Cardiac fibroblast (primary cell): ENCODE measurements at regions not wholly inside any gene's neighbourhood (a gene's known extent, or its start where the extent isn't known, plus 50 kb on each side); places are given as distances from the start of the nearest gene placed in this dataset.
A peak's percentile ranks its signal among the peaks of the same experiment; 100 is the strongest.

Experiments
- DNase-seq, 2 donors: peaks; one replicate each; pipeline versions ENCODE4 v3.0.0 to v3.0.0-alpha.2; 2010; ENCODE audit warnings: low read depth in 2 of 2
- H3K4me3 ChIP-seq, 2 donors: replicated peaks in 1 of 2; 1 replicate in 1 of 2; 2 replicates in 1 of 2; pipeline ENCODE4 v1.5.1; 2011; ENCODE audit warnings: low read depth in 2 of 2, low read length in 2 of 2, mild to moderate bottlenecking in 2 of 2, moderate library complexity in 1 of 2
- TF ChIP-seq, protein P1 (sequence below): IDR thresholded peaks from one replicate; pipeline ENCODE4 v1.5.1; 2011; ENCODE audit warnings: low read depth, mild to moderate bottlenecking, low read length, inconsistent platforms

DNA sequence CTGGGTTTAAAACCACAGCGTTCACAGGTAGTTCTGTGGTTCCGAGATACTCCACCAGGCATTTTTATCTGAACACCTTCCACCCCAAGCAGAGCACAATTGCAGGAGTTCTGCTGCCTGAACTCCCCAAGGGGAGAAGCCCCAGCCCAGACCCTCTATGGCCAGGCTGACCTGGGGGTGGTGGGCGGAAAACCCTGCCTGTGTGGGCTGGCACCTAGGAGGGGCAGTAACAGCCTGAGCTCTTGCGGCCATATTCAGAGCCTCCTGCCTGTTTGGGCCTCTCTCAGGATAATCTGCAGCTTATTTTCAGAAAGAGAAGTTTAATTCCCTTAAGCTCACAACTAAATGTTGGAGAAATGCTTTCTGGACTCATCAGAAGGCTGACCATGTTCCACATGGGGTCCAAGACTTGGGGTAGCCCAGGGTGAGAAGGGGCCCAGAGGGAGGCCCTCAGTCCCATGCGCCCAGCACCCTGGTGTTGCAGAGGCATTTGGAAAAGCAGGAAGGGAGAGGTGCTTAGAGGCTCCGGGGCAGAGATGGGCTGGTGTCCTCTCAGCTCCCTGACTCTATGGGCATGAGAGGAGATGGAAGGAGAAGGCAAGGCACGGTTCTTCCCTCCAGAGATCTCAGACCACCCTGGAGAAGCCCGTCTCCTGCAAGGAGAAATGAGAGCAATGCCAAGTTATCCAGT lies 195.6 kb upstream of the TPM1 start:
- DNase-seq, result no peak
- TF ChIP-seq, protein P1, sequence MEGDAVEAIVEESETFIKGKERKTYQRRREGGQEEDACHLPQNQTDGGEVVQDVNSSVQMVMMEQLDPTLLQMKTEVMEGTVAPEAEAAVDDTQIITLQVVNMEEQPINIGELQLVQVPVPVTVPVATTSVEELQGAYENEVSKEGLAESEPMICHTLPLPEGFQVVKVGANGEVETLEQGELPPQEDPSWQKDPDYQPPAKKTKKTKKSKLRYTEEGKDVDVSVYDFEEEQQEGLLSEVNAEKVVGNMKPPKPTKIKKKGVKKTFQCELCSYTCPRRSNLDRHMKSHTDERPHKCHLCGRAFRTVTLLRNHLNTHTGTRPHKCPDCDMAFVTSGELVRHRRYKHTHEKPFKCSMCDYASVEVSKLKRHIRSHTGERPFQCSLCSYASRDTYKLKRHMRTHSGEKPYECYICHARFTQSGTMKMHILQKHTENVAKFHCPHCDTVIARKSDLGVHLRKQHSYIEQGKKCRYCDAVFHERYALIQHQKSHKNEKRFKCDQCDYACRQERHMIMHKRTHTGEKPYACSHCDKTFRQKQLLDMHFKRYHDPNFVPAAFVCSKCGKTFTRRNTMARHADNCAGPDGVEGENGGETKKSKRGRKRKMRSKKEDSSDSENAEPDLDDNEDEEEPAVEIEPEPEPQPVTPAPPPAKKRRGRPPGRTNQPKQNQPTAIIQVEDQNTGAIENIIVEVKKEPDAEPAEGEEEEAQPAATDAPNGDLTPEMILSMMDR, result no peak
- H3K4me3 ChIP-seq, result no peak overlapping the region

- H3K4me3 ChIP-seq, result no peak overlapping the region
- peak; percentile 50 to 77 for DNase-seq
- TF ChIP-seq, protein P1, result peak; percentile 61
Measured at GRCh38 chr15:62847900-62848489, 194.6 kb upstream of the TPM1 start.

DNA sequence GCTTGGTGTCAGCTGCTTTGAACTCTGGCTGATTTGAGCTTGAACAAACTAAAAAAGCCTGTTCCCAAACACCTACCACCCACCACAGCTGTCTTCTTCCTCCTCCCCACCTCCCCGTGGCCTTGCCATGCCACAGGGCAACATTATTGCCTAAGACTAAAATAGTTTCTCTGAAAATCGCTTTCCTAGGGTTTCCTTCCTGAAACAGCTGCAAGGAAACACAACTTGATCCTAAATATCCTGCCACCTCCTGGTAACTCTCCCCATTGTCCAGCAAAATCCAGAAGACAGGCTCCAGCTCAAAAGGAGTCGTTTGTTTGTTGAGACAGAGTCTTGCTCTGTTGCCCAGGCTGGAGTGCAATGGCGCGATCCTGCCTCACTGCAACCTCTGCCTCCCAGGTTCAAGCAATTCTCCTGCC lies 193.9 kb upstream of the TPM1 start:
- TF ChIP-seq, protein P1, result no peak
- no peak overlapping the region for H3K4me3 ChIP-seq
- peak; percentile 36 to 46 for DNase-seq

DNA sequence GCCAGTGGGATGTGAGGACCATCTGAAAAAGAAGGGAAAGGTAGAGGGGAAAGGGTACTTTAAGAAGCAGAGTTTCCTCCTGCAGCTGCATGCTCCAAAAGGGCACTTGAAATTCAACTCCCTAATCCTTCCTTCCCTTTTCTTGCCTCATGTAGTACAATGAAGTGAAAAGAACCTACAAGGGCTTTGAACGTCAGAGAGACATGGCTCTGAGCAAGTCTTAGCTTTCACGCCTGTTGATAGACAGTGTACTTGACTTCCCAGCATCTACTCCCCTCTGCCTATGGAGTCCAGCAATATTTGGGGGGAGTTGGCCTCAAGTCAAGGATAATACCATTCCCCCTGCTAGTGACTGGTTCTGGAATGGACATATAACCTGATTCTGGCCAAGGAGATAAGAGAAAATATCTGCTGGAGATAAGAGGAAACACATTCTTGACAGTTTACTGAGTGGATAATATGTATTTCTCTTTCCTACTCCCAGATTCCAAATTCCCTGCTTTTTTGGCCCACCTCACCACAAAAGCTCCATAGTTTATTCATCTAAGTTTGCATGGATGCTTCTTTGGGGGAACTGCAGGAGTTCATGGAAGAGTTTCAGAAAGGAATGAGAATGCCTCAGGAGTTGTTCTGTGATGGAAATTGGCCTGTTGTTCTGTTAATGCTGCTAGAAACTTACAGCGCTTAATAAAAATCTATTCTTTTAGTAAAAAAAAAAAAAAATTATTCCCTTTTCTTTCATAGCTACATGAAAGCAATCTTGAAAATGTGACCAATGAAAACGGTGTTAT lies 193.0 kb upstream of the TPM1 start:
- peak in 1 of 2 donors; percentile 35 for DNase-seq
- H3K4me3 ChIP-seq, result no peak overlapping the region
- TF ChIP-seq, protein P1, result no peak

- H3K4me3 ChIP-seq, result no peak overlapping the region
- TF ChIP-seq, protein P1, result no peak
- no peak for DNase-seq
Measured at GRCh38 chr15:62850318-62850717, 192.2 kb upstream of the TPM1 start.

- H3K4me3 ChIP-seq, result no peak overlapping the region
- TF ChIP-seq, protein P1, result no peak
- DNase-seq, result peak; percentile 65 to 87
Measured at GRCh38 chr15:62850791-62851291, 191.7 kb upstream of the TPM1 start.
